H4 (cell line): ENCODE measurements at regions not wholly inside any gene's neighbourhood (a gene's known extent, or its start where the extent isn't known, plus 50 kb on each side); places are given as distances from the start of the nearest gene placed in this dataset.

Source experiments
- DNase-seq: peaks from one replicate; pipeline ENCODE4 v3.0.0-alpha.2; 2015; ENCODE audit warnings: low spot score

DNA sequence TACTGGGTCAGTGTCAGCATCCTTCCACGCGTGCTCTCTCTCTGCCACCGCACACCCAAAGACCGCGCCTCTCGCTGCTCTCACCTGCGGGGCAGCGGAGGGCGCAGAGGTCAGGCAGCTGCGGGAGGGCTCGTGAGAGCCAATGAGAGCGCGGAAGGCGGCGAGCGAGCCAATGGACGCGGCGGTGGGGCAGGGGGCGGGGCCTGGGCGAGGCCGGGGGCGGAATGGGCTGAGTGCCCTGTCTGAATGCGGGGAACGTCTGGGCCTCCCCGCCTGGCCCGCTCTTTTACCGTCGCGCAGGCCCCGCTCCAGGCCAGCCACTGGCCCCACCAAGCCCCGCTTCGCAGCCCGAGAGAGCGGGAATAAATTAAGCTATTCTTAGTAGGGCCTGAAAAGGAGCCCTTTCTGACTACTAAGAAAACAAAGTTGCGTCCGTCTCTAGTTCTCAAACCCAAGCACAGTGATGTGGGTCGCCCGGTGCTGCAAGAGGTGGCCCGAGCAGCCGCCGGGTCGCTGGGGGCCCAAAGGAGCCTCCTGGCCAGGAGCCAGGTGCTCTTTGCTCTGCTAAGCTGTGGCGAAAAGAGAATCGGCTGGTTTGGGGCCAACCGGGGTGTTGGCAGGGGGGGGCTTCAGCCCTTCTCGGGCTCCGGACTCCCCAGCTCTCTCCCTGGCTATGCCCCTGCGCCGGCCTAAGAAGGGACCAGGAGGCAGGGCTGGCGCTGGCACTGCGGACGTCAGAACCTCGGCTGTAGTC, 81.1 kb upstream of the GLI2 start:
- no peak for DNase-seq

DNA sequence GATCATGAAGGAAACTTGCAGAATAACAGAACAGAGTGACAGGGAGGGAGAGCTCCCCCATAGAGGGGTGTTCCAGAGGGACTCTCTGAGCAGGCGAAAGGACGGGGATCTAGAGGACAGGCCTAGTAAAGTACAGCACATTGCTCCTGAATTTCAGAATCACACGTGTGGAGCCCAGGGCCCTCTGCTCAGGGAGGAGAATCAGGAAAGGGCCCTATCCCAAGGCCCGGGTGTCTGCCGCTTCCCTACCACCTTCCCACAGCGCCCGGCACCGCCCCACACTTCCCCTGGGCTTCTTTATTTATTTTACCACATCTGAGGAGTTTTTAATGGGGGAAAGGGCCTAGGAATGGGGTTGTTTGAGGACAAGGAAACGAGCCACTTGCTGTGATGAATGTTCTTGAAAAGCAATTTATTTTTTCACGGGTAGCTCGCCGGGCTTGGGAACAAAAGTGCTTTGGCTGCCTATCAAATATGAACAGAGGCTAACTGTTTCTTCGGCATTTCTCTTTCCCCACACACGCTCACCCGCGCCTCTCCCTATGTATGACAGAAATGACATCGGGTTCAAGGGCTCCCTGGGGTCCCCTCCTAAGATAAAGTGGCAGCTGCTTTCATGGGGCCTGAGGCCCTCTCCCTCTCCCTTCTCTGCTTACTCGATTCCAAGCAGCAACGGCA, 79.3 kb upstream of the GLI2 start:
- no peak for DNase-seq

DNA sequence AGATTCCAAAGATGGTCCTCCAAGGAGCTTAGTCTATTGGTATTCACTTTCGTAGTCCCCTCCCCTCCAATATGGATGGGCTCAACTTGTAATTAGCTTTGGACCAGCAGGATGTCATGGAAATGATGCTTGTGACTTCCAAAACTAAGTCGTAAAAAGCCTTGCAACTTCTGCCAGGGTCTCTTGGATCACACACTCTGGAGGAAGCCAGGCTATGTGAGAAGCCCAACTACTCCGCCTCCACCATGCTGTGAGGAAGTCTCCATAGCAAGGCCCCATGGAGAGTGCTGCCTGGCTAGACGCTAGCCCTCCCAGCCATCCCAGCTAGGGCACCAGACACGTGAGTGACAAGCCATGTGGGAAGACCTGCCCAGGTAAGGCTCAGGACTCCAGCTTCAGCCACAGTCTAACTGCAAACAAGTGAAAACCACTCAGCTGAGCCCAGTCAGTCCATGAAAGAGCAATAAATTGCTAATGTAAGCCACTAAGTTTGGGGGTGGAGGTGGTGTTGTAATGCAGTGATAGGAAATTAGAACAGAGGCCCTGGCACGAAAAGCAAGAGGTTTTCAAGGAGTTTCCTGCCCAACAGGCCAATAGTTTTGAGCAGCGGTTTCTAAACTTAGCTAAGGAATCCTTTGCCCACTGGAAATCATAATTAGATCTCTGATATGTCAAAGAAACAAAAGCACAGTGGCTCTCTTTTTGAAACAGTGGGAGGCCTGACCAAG, 77.5 kb upstream of the GLI2 start:
- no peak for DNase-seq

DNA sequence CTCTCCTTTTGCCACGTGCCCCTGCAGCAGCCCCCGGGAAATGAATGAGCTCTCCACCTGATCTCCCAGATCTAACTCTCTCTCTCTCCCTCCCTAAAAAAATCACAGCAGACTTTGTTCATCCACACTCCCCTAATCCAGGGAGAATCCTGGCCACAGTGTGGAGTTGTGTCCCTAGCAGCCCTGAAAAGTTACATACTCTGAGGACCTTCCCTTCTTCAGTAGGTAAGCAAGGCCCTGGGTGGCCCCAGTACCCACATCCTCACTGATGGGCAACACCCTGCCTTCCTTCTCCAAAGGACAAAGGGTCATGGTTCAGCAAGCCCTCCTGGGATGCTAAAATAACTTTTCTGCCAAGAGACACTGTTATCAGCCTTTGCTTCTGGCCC, 76.9 kb upstream of the GLI2 start:
- DNase-seq, result no peak

DNA sequence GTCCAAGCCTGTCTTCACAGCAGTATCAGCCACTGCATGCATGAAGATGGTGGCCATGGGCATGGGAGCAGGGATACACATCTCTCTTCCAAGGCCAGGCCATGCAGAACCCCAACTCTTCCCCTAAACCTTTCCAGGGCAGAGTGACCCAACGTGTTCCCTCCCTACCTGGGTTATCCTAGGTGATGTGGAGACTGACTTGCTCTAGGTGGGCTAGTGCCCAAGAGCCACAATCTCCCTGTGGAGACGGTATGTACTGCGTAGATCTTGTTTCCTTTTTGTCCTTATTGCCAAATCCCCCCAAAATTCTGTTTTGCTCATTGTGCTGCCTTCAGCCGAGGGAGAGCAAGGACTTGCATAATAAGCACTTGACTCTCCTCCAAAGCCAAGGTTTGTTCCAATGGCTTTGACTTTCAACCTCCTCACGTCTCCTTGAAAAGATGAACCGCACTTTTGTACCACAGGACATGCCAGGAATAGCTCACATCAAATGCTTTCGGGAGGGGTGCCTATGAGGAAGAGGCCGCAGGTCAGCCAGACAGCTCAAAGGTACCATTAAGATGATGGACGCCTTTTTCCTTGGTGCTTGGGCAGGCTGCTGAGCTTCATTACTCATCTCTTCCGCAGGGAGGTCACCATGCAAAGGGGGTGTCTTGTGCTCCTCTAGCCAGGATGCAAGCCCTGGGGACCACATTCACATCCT, 76.2 kb upstream of the GLI2 start:
- no peak for DNase-seq

DNA sequence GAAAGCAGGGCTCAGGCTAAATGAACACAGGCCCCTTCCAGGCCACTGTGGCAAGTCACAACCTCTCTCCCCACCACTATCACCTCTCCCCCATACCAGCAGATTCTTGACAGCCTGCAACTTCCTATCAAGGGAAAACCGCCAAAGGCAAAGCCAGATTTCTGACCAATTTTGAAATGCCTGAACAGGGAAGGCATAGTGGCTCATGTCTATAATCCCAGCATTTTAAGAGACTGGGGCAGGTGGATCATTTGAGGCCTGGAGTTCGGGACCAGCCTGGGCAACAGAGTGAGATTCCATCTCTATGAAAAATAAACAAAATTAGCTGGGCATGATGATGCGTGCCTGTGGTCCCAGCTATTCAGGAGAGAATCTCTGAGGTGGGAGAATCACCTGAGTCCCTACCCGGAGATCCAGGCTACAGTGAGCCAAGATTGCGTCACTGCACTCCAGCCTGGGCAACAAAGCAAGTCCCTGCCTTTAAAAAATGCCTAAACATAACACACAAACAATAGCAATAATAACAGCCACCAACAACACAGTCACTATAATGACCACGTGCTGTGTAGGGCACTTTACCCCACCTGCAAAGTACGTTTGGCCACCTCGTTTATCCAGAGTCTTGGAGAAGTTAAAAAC, 75.5 kb upstream of the GLI2 start:
- DNase-seq, result no peak

DNA sequence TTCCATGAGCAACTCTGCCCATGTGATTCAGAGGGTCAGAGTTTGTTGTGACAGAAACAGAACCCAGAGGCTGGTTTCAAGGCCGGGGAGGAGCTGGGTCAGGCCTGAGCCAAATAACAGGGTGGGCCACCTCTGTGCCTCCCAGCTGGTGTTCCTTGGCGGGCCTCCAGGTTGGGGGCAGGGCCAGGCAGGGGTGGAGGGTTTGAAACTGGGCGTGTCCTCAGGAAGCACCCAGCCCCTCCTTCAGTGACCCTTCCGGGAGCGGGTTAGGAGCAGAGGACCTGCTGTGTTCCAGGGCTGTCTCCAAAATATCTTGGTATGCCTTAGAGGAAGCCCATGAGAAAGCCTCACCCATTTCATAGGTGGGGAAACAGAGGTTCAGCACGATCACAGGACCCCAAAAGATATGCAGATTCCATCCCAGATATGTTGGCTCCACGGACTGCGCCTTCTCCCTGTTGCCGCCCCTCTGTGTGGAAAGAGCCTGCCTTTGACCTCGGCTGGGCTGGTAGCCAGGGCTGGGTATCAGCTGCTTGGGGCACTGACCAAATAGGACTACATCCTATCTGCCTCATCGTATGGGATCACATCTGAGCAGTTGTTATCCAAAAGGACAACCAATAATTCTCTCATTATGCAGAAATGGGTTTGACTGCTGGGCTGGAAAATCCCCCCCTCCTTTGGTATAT, 74.8 kb upstream of the GLI2 start:
- no peak for DNase-seq

DNA sequence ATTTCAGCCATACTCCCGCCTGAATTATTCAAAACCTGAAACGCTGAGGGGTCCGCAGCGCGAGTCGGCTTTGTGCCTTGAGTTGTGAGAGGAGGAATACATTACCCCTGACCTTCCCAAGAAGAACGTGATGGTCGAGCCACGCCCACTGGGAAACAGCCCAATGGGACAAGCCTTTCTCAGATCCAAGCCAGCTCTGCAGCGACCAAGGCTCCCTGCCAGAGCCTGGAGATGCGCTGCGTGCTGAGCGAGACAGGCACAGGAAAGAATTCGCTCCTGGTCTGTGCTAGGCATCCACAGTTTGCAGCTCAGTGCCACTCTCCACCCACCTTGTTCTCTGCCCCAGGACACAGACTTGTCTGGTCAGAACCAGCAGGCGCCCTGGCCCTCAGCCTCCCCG, 74.1 kb upstream of the GLI2 start:
- DNase-seq, result no peak

DNA sequence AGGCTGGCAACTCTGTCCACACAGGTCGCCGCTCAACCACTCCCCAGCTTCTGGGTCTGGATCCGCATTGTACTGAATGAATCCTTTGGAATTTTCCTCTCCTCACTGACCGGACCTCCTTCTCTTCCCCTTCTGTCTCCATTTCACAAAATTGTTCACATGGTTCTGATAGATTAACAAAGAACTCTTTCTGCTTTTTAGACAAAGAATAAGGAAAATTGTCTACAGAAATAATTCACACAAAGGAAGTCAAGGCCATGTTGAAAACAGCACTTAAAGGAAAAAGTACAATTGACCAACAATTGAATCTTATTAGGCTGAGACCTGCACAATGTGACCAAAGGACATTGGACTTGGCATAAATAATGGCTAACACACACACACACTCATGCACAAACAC, 73.6 kb upstream of the GLI2 start:
- DNase-seq, result no peak

DNA sequence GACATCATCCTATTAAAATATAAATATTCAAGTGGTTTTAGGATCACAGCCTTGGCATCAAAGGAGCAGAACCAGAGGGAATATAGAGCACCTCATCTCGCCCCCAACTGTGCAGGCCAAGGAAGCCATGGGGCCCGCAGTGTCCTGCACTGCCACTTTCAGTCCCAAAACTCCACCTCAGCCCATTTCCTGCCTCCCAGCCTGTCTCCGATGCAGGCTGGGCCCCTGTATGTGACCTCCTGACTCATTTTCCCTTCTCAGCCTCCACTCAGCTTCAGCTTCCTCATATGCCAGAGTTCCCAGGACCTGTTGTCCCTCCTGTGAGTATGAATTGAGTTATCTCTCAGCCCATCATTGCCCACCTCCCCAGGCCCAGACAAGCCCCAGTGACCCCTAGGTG, 72.9 kb upstream of the GLI2 start:
- no peak for DNase-seq

DNA sequence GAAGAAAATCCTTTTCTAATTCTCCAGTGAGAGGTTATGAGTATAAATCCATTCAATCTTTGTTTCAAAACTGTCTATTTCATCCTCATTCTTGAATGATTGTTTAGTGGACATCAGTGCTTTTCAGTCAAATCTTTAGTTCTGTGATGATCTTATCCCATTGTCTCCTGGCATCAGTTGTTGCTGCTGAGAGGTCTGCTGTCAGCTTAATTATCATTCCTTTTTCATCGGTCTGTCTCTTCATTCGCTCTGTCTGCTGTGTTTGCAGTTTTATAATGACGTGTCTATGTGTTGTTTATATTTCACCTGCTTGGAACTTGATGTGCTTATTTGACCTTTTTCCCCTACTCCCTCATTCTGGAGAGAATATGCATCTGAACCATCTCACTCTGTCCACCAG, 69.2 kb upstream of the GLI2 start:
- no peak for DNase-seq

DNA sequence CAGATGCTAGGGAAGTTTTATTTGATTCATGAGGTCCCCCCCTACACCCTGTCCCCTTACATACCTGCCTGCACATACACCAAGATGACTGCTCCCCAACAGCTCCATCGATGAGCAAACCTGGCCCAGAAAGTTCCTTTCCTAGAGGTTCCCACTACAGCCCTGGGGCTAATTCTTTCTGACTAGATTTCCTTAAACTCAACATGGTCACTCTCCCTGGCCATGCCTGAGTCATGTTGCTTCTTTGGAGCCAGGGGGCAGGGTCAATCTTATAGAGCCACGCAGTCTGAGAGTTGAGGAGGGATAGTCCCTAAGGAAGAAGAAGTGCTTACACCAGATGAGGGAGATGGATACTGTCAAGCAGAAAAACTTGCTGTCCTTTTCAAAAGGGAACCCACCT, 67.7 kb upstream of the GLI2 start:
- DNase-seq, result no peak

DNA sequence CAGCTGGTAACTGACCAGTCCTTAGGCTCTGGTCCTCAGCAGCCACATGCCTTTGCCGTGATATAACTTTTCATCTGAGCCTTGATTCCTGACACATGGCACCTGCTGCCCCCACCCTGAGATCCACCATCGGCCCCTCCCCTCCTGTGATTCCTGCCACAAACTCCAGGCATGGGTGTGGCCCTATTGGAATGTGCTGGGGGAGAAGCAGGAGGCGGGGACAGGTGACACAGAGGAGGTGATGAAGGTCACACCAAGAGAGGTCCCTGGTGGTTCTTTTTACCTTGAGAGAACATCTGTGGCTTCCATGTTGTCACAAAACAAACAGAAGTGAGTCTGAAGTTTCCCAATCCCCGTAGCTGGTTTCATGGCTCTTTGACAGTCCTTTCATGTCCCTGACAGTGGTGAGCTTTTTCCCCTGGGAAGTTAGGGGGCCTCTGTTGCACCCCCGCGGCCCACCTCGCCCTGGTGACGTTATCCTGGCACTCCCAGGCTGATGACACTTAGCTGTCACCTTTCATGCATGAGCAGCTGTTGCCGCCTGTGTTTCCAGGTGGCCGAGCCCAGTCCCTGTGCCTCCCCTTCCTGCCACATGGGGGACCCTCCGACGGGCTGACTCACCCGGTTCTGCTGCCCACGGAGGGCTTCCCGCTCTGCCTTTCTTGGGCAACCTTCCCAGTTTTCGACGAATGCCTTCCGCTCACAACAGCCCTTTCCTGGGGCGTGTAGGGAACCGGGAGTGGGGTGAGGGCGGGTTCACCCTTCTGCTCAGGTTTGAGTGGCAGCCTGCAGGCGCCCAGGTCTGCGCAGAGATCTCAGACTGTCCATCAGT, 66.3 kb upstream of the GLI2 start:
- peak; percentile 87 for DNase-seq

DNA sequence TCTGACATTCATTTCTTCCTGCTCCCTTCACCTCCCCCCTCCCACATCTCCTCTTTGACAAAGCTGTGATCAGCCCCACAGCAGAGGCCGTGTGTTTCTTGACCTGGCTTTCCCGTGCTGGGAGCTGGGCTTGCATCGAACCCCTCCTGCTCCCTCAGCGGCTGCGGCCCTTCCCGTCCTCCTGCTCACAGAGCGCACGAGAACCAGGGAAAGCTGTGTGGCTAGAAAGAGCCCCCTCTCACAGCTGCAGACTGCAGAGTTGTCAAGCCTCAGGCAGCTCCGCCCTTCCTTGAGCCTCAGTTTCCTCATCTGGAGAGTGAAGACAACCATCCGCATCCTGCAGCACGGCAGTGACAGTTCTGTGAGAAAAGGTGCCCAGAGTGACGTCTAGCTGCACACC, 65.7 kb upstream of the GLI2 start:
- no peak for DNase-seq

DNA sequence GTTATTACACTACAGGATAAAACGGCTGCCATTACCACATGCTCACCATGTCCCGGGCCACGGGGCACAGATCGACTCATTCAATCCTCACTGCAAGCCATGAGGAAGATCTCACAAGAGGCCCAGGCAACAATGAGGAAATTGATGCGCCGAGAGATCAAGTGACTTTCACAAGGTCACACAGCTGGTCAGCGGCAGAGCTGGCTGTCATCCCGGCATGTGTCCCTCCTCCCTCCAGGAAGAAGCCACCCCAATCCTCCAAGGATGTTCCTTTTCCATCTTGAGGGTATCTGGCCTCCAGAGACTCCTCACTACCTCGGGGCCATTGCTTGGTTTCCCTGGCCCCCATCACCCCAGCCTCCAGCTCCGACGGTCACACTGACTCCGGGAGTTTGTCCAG, 65.3 kb upstream of the GLI2 start:
- no peak for DNase-seq

DNA sequence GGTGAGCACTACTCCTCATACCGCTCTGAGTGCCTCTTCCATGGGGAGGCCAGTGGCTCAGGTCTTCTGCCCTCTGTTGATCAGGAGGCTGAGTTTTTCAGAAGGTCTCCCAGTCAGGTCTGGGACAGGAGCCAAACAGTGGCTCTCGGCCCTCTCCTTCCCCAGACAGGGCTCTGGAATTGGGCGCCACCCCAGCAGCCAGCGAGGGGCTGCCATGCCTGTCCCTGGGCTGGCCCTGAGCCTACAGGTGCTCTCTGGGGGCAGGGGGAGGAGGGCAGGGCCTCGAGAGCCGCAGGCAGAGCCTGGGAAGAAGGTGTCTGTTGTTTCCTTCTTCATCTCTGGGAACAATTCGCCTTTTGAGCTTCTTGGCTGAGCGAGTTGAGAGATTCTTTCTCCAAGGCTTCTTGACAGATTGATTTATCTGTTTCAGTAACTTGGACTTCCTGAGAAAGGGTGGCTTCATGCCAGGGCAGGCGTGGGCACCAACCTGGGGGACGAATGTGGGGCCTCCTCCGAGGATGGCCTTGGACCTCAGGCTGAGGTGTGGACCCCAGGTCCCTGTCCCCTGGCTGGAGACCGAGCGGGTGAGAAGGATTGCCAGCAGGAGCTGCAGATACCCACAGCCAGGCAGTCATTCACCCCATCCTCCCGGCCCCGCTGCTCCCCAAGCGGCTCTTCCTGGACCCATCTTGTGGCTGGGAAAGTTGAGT, 64.7 kb upstream of the GLI2 start:
- no peak for DNase-seq

DNA sequence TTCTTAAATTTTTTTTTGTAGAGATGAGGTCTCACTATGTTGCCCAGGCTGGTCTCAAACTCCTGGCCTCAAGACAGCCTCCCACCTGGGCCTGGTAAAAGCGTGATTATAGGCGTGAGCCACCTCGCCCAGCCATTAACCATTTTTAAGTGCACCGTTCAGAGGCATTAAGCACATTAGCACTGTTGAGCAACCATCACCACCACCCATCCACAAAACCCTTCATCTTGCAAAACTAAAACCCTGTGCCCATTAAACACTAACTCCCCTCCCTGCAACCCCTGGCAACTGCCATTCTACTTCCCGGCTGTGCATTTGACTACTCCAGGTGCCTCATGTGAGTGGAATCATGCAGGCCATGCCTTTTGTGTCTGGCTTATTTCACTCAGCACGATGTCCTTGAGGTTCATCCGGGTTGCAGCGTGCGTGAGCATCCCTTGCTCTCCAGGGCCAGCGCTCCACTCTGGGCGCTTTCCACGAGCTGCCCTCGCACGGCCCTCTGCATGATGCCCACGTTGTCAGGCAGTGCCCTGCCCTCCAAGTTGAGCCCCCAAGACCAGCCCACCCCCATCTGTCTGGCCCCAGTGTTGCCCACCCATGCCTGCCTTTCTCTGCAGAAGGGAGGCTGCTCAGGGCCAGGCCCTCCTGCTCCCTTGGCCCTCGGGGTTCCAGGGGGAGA, 63.0 kb upstream of the GLI2 start:
- no peak for DNase-seq

DNA sequence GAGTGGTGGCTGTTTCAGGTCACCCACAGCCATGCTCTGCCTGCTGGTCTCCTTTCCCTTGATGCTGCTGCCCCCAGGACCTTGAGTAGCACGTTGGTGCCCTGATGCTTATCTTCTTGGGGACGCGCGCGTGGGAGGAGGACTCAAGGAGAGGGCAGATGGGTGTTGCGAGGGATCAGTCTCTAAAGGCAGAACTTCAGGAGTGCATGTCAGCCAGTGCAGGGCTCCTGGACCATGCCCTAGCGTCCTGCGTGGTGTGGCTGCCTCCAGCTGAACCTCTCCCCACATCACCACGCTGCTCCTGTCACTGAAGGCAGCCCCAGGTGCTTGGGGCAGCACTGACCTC, 62.5 kb upstream of the GLI2 start:
- DNase-seq, result no peak

DNA sequence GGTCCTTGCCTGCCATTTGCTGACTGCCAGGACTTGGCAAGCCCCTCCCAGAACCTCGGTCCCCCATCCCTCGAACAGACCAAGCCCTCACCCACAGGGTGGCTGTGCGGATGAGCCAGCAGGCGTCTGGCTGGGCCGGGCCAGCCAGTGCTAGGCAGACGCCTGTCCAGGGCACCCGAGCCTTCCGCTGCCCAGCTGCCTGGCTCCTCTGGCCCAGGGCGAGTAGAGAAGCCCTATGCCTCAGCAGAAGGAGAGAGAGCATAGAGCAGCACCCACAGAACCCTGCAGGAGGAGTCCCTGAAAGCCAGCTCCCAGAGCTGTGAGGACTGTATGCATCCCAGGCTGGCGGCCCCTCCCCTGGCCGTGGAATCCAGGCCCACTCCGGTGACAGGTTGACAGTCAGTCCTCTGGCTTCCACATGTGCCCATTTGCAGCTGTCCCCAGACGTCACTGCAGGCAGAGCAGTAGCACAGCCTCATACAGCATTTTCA, 62.1 kb upstream of the GLI2 start:
- DNase-seq, result no peak
